Stimulated activated naive B cell treated with anti-CD40 and anti-IgM and Interleukin-4, amounts not matched to agents 10 μg/mL and 1 μg/mL and 100 μg/mL, for 72 hours (primary cell): ENCODE measurements at regions not wholly inside any gene's neighbourhood (a gene's known extent, or its start where the extent isn't known, plus 50 kb on each side); places are given as distances from the start of the nearest gene placed in this dataset.
A peak's percentile ranks its signal among the peaks of the same experiment; 100 is the strongest.
"Not testable (repeated sequence)": the region's sequence is repeated elsewhere in the genome, so short reads cannot be mapped to it uniquely, and the experiment has no call there.

ENCODE experiments used
- ATAC-seq, 2 donors: fragments of 150-1000 bp; cut with Tn5 transposase; replicated peaks; 2 replicates each; pipeline ENCODE4 v1.10.0; 2021; ENCODE audit warnings: moderate library complexity in 1 of 2
- DNase-seq: peaks from one replicate; pipeline ENCODE4 v3.0.0; 2021
- H3K27ac Mint-ChIP-seq: one replicate; pipeline ENCODE4 v1.8.0; 2022; ENCODE audit warnings: mild to moderate bottlenecking, mixed read lengths
- H3K27me3 Mint-ChIP-seq, 2 donors: one replicate each; pipeline ENCODE4 v1.8.0; 2022; ENCODE audit warnings: mixed read lengths in 2 of 2
- H3K36me3 Mint-ChIP-seq, 2 donors: one replicate each; pipeline ENCODE4 v1.8.0; 2022; ENCODE audit warnings: mixed read lengths in 2 of 2, mild to moderate bottlenecking in 1 of 2
- H3K4me1 Mint-ChIP-seq, 2 donors: one replicate each; pipeline ENCODE4 v1.8.0; 2022; ENCODE audit warnings: mixed read lengths in 2 of 2, mild to moderate bottlenecking in 1 of 2
- H3K4me3 Mint-ChIP-seq, 2 donors: one replicate each; pipeline ENCODE4 v1.8.0; 2022; ENCODE audit warnings: mild to moderate bottlenecking in 2 of 2, mixed read lengths in 2 of 2, moderate library complexity in 1 of 2
- H3K9me3 Mint-ChIP-seq, 2 donors: one replicate each; pipeline ENCODE4 v1.8.0; 2022; ENCODE audit warnings: mixed read lengths in 2 of 2, mild to moderate bottlenecking in 1 of 2

- no peak overlapping the region for H3K27ac Mint-ChIP-seq
- H3K4me1 Mint-ChIP-seq, result no peaks in the 10 kb centered on the region
- DNase-seq (no peak), ATAC-seq (no peak)
- no peaks in the 10 kb centered on the region for H3K36me3 Mint-ChIP-seq
- H3K4me3 Mint-ChIP-seq, result no peak overlapping the region
- peaks cover 11 to 17% of the 10 kb centered on the region in 2 donors for H3K27me3 Mint-ChIP-seq
- H3K9me3 Mint-ChIP-seq, result no peaks in the 10 kb centered on the region
Observed at GRCh38 chr10:28442403-28442802, 90.5 kb upstream of the WAC start.

DNA sequence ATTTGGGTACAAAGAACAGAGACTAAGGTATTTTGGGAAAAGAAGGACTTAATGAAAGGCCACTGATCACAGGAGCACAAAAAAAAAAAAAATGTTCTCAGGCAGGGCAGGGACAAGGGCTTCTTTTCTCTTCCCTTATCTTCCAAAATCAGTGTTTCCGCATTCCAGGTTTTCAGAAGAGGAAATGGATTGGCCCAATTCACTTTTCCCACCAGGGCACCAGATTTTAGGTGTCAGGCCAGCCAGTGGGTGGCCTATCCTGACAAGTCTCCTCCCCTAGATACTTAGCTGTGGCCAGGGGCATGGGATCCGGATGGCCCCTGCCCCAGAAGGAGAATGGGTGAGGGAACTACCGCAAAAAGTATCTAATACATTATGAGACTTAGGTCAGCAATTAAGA, 88.9 kb upstream of the WAC start:
- H3K27ac Mint-ChIP-seq, result no peak overlapping the region

GRCh38 chr10:28445516-28445915, 87.4 kb upstream of the WAC start:
- Mint-ChIP-seq H3K4me1 (no peaks in the 10 kb centered on the region), H3K27me3 (peaks cover 6 to 15% of the 10 kb centered on the region in 2 donors), H3K36me3 (no peaks in the 10 kb centered on the region), H3K27ac (no peak overlapping the region), H3K9me3 (no peaks in the 10 kb centered on the region), H3K4me3 (no peak overlapping the region)
- DNase-seq (no peak), ATAC-seq (no peak)

More for the DNA sequence above, 88.9 kb upstream of the WAC start:
- Mint-ChIP-seq H3K27me3 (peaks cover 8 to 11% of the 10 kb centered on the region in 2 donors), H3K4me1 (no peaks in the 10 kb centered on the region), H3K36me3 (no peaks in the 10 kb centered on the region), H3K4me3 (no peak overlapping the region), H3K9me3 (no peaks in the 10 kb centered on the region)
- ATAC-seq, result no peak
- DNase-seq, result no peak

DNA sequence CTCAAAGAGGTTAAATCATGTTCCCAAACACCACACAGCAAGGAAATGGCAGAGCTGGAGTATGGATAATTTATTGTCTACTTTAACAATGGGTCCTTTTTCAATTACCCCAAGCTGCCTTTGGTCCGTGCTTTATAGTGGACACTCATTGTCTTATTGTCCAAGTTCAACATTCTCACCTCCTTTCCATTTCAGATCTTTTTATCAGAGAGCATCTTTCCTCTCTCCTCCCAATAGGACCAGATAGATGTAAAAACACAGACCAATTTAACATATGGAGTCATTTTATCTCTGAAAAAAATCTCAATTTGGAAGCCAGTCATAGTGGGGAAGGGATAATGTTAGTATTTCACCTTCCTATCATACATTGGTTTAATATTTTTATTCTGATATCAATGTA, 83.5 kb upstream of the WAC start:
- H3K4me3 Mint-ChIP-seq, result no peak overlapping the region
- no peak for DNase-seq

GRCh38 chr10:28449926-28450325, 83.0 kb upstream of the WAC start:
- no peak overlapping the region for H3K4me3 Mint-ChIP-seq
- H3K9me3 Mint-ChIP-seq, result peaks cover 0 to 5% of the 10 kb centered on the region in 2 donors
- no peak for DNase-seq
- peaks cover 0 to 1% of the 10 kb centered on the region in 2 donors for H3K36me3 Mint-ChIP-seq
- H3K4me1 Mint-ChIP-seq, result no peaks in the 10 kb centered on the region
- no peak for ATAC-seq
- H3K27ac Mint-ChIP-seq, result no peak overlapping the region
- peaks cover 13 to 17% of the 10 kb centered on the region in 2 donors for H3K27me3 Mint-ChIP-seq

More for the DNA sequence above, 83.5 kb upstream of the WAC start:
- Mint-ChIP-seq H3K4me1 (no peaks in the 10 kb centered on the region), H3K27me3 (peaks cover 13 to 15% of the 10 kb centered on the region in 2 donors), H3K27ac (no peak overlapping the region), H3K9me3 (peaks cover 0 to 5% of the 10 kb centered on the region in 2 donors), H3K36me3 (peaks cover 0 to under 1% of the 10 kb centered on the region in 2 donors)
- ATAC-seq, result no peak

DNA sequence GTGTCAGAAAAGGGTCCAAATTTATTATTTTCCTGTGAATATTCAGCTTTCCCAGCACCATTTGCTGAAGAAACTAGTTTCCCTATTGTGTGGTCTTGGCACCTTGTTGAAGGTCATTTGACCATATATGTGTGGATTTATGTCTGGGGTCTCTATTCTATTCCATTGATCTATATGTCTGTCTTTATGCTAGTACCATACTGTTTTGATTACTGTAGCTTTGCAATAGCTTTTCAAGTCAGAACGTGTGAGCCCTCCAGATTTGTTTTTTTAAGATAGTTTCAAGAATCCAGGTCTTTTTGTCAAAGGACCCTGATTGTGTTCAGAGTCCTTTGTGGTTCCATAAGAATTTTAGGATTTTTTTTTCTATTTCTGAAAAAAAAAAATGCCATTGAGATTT, 79.0 kb upstream of the WAC start:
- Mint-ChIP-seq H3K27ac (no peak overlapping the region), H3K27me3 (peaks cover 17 to 19% of the 10 kb centered on the region in 2 donors), H3K4me3 (no peak overlapping the region), H3K4me1 (no peaks in the 10 kb centered on the region), H3K36me3 (peaks cover 0 to 1% of the 10 kb centered on the region in 2 donors), H3K9me3 (peaks cover 0 to 5% of the 10 kb centered on the region in 2 donors)
- ATAC-seq (no peak), DNase-seq (no peak)

DNA sequence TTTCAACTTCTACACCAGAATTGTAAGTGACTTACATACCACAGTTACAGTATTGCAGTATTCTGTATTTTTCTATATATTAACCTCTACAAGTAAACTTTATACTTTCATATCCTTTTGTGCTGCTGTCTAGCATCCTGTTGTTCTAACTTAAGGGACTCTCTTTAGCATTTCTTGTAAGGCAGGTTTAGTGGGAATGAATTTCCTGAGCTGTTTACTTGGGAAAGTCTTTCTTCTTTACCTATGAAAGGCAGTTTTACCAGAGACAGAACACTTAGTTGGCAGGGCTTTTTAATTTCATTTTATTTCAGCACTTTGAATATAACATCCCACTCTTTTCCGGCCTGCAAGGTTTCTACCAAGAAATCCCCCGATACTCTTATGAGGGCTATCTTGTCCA, 75.8 kb upstream of the WAC start:
- H3K9me3 Mint-ChIP-seq, result peaks cover 0 to 5% of the 10 kb centered on the region in 2 donors
- H3K4me3 Mint-ChIP-seq, result no peak overlapping the region
- no peak overlapping the region for H3K27ac Mint-ChIP-seq
- peaks cover 12 to 15% of the 10 kb centered on the region in 2 donors for H3K27me3 Mint-ChIP-seq
- no peaks in the 10 kb centered on the region for H3K4me1 Mint-ChIP-seq
- ATAC-seq (no peak), DNase-seq (no peak)
- peaks cover 0 to 1% of the 10 kb centered on the region in 2 donors for H3K36me3 Mint-ChIP-seq

DNA sequence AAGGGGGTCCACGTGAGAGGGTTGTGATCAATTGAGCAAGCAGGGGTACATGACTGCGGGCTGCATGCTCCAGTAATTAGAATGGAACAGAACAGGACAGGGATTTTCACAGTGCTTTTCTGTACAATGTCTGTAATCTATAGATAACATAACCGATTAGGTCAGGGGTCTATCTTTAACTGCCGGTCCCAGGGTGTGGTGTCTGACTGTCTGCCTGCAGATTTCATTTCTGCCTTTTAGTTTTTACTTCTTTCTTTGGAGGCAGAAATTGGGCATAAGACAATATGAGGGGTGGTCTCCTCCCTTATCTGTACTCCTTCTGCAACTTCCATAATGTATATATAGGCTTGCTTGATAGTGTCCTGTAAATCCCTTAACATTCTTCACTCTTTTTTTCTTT, 75.0 kb upstream of the WAC start:
- peaks cover 12 to 16% of the 10 kb centered on the region in 2 donors for H3K27me3 Mint-ChIP-seq
- not testable (repeated sequence) for H3K27ac Mint-ChIP-seq, DNase-seq, H3K4me1 Mint-ChIP-seq, H3K36me3 Mint-ChIP-seq, H3K4me3 Mint-ChIP-seq, ATAC-seq, H3K9me3 Mint-ChIP-seq

DNA sequence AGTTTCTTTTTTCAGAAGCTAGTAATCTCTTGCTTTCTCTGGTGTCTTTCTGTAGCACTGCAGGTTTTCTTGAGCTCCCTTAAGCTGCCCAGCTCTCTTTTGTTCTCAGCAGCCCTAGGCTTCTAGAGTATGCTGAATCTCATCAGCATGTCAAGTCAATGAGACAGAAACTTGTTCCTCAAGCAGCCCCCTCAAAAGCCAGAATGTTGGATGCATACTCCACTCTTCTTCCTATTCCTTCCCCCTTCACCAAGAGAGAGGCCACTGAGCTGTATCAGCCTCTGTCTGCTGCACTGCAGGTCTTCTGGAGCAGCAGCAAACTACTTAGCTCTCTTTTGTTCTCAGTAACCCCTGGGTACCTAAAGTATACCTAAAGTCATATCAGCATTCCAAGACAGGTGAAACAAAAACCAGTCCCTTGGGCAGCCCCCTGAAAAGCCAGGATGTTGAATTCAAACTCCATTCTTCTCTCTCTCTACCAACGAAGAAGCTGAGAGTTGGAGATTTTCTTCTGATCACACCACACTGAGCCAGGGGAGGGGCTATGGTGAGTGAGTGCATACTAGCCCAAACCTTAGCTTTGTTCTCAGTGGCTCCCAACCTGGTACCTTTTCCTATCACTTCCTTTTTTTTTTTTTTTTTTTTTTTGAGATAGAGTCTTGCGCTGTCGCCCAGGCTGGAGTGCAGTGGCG, 73.3 kb upstream of the WAC start:
- no peaks in the 10 kb centered on the region for H3K9me3 Mint-ChIP-seq
- H3K27me3 Mint-ChIP-seq, result peaks cover 4 to 13% of the 10 kb centered on the region in 2 donors
- H3K36me3 Mint-ChIP-seq, result no peaks in the 10 kb centered on the region
- no peak overlapping the region for H3K27ac Mint-ChIP-seq
- no peak overlapping the region for H3K4me3 Mint-ChIP-seq
- DNase-seq (no peak), ATAC-seq (no peak)
- H3K4me1 Mint-ChIP-seq, result no peaks in the 10 kb centered on the region

GRCh38 chr10:28463141-28463540, 69.8 kb upstream of the WAC start:
- DNase-seq (no peak), ATAC-seq (no peak)
- H3K27ac Mint-ChIP-seq, result no peak overlapping the region
- H3K4me1 Mint-ChIP-seq, result no peaks in the 10 kb centered on the region
- no peak overlapping the region for H3K4me3 Mint-ChIP-seq
- no peaks in the 10 kb centered on the region for H3K36me3 Mint-ChIP-seq
- H3K27me3 Mint-ChIP-seq, result peaks cover 0 to 8% of the 10 kb centered on the region in 2 donors
- H3K9me3 Mint-ChIP-seq, result peaks cover 0 to 2% of the 10 kb centered on the region in 2 donors

- H3K27ac Mint-ChIP-seq, result no peak overlapping the region
- ATAC-seq (no peak), DNase-seq (no peak)
- no peaks in the 10 kb centered on the region for H3K36me3 Mint-ChIP-seq
- peaks cover 0 to 2% of the 10 kb centered on the region in 2 donors for H3K9me3 Mint-ChIP-seq
- no peaks in the 10 kb centered on the region for H3K4me1 Mint-ChIP-seq
- H3K27me3 Mint-ChIP-seq, result peaks cover 0 to 4% of the 10 kb centered on the region in 2 donors
- no peak overlapping the region for H3K4me3 Mint-ChIP-seq
Observed at GRCh38 chr10:28463676-28464395, 69.1 kb upstream of the WAC start.

GRCh38 chr10:28467615-28468014, 65.3 kb upstream of the WAC start:
- Mint-ChIP-seq H3K4me1 (no peaks in the 10 kb centered on the region), H3K27ac (no peak overlapping the region), H3K27me3 (peaks cover 0 to 4% of the 10 kb centered on the region in 2 donors), H3K9me3 (peaks cover 0 to 2% of the 10 kb centered on the region in 2 donors), H3K4me3 (no peak overlapping the region), H3K36me3 (no peaks in the 10 kb centered on the region)
- ATAC-seq (no peak), DNase-seq (no peak)

GRCh38 chr10:28468707-28469483, 64.0 kb upstream of the WAC start:
- Mint-ChIP-seq H3K27me3 (peaks cover under 1% of the 10 kb centered on the region in 2 donors), H3K36me3 (no peaks in the 10 kb centered on the region), H3K4me3 (no peak overlapping the region), H3K9me3 (peaks cover under 1 to 2% of the 10 kb centered on the region in 2 donors), H3K4me1 (no peaks in the 10 kb centered on the region), H3K27ac (no peak overlapping the region)
- ATAC-seq (no peak), DNase-seq (no peak)

- ATAC-seq (no peak), DNase-seq (no peak)
- H3K27me3 Mint-ChIP-seq, result peaks cover 5 to 10% of the 10 kb centered on the region in 2 donors
- H3K4me1 Mint-ChIP-seq, result no peaks in the 10 kb centered on the region
- H3K4me3 Mint-ChIP-seq, result no peak overlapping the region
- H3K36me3 Mint-ChIP-seq, result no peaks in the 10 kb centered on the region
- peaks cover 4 to 5% of the 10 kb centered on the region in 2 donors for H3K9me3 Mint-ChIP-seq
- H3K27ac Mint-ChIP-seq, result peak overlapping the region; percentile 71
Observed at GRCh38 chr10:28470873-28471651, 61.9 kb upstream of the WAC start.
